Fibroblast of villous mesenchyme (primary cell): ENCODE measurements at regions not wholly inside any gene's neighbourhood (a gene's known extent, or its start where the extent isn't known, plus 50 kb on each side); places are given as distances from the start of the nearest gene placed in this dataset.
"Not testable (repeated sequence)": the region's sequence is repeated elsewhere in the genome, so short reads cannot be mapped to it uniquely, and the experiment has no call there.

ENCODE experiments used
- DNase-seq: peaks from one replicate; pipeline ENCODE4 v3.0.0-alpha.2; 2010; ENCODE audit warnings: low read depth
- H3K4me3 ChIP-seq: 2 replicates; pipeline ENCODE4 v1.5.1; 2011; ENCODE audit warnings: low read depth, mild to moderate bottlenecking, low read length
- CTCF ChIP-seq: IDR thresholded peaks from 2 replicates; pipeline ENCODE4 v1.5.1; 2012; ENCODE audit warnings: low read depth, mild to moderate bottlenecking, low read length; ENCODE audit not compliant: insufficient read depth

DNA sequence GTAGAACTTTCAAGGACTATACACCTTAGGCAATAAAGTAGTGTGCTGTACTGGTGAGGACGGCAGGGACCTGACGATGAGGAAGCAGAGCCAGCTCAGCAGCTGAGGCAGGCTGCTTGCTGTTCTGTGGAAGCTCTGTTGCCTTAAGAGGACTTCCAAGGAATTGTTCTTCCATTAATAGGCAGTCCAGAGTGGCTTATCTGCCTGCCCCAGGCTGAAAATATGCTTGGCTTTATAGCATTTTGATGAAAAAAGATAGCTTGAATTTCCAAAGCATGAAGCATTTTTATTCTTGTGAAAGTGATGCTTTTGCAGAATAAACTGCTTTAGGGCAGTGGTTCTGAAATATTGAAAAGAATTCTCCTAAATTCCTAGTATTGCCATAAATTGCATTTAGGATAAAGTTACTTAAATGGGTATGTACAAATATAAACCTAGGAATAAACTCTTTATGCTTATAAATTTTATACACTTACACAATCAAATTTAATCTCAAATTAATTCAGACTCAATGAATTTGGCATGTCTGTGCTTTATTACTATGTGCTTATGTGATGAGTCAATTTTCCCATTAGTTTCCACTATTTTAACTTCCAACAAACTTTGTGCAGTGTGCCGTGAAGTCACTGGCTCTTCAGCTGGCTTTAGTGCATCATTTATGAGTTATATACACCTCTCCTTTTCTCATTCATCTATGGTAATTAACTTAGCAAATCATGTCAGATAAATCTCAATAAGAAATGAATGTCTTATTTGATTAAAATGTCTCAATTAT is 231.0 kb upstream of the RASGRP1 start:
- no peak overlapping the region for H3K4me3 ChIP-seq
- no peak for TF ChIP-seq CTCF
- DNase-seq = peak; percentile 24

- peak; percentile 31 for DNase-seq
- TF ChIP-seq CTCF = no peak
- H3K4me3 ChIP-seq = no peak overlapping the region
These were observed 232.0 kb upstream of the RASGRP1 start for GRCh38 chr15:38796589-38796988.

- not testable (repeated sequence) for DNase-seq, H3K4me3 ChIP-seq
These were observed 232.9 kb upstream of the RASGRP1 start for GRCh38 chr15:38797506-38797905.

- not testable (repeated sequence) for DNase-seq
These were observed 234.6 kb upstream of the RASGRP1 start for GRCh38 chr15:38799202-38799601.

DNA sequence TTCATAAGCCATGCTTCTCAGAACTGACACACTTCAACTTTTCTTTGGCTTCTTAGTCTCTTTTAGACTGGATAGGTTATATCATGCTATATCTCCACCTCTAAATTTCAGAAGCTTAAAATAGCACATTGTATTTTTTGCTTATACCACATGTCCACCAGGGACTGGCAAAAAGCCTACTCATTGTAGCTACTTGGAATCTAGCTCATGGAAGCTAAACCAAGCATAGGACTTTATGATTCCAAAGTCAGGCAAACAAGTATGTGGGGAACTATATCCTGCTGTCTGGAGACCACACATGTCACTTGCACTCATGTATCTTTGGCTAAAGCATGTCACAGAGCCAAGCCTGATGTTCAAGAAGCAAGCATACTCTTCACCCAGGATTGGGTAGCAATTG is 245.0 kb upstream of the RASGRP1 start:
- no peak overlapping the region for H3K4me3 ChIP-seq
- no peak for DNase-seq
- no peak for TF ChIP-seq CTCF

More at GRCh38 chr15:38799202-38799601, 234.6 kb upstream of the RASGRP1 start:
- H3K4me3 ChIP-seq = not testable (repeated sequence)

- H3K4me3 ChIP-seq = no peak overlapping the region
- TF ChIP-seq CTCF = no peak
- no peak for DNase-seq
These were observed 246.1 kb upstream of the RASGRP1 start for GRCh38 chr15:38810686-38811085.

- not testable (repeated sequence) for DNase-seq
These were observed 249.6 kb upstream of the RASGRP1 start for GRCh38 chr15:38814254-38814653.

DNA sequence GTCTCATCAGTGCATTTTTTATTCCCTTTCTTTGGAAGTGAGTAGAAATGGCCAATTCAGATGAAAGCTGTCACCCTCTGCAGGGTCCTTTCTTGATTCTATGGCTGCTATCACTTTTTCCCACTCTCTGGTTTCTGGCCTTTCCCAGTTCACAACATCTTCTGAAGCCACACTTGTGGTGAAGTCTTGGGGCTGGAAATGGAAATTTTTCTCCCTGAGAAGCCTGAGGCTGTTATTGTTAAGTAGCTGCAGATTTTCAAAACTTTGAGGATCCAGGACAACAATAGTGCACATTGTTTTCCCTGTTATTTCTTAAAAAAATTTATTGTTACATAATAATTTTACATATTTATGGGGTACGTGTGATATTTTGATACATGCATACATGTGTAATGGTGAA is 250.3 kb upstream of the RASGRP1 start:
- no peak for TF ChIP-seq CTCF
- DNase-seq = peak; percentile 20
- no peak overlapping the region for H3K4me3 ChIP-seq

More at GRCh38 chr15:38814254-38814653, 249.6 kb upstream of the RASGRP1 start:
- not testable (repeated sequence) for H3K4me3 ChIP-seq
